ENCODE measurements at regions not wholly inside any gene's neighbourhood (a gene's known extent, or its start where the extent isn't known, plus 50 kb on each side); places are given as distances from the start of the nearest gene placed in this dataset.

GRCh38 chr2:107585851-107586250, 240.8 kb upstream of the RGPD4 start:
- DNase-seq: no peak

GRCh38 chr2:107588181-107588580, 238.5 kb upstream of the RGPD4 start:
- DNase-seq: no peak

- peak; percentile 31 for DNase-seq
Measured at GRCh38 chr2:107589079-107589491, 237.6 kb upstream of the RGPD4 start.

GRCh38 chr2:107591561-107592279, 235.0 kb upstream of the RGPD4 start:
- no peak for DNase-seq

GRCh38 chr2:107592280-107592624, 234.4 kb upstream of the RGPD4 start:
- DNase-seq: no peak

GRCh38 chr2:107595285-107595684, 231.4 kb upstream of the RGPD4 start:
- no peak for DNase-seq

GRCh38 chr2:107595749-107596148, 230.9 kb upstream of the RGPD4 start:
- DNase-seq: no peak

- DNase-seq: no peak
Measured at GRCh38 chr2:107597507-107597906, 229.2 kb upstream of the RGPD4 start.

- no peak for DNase-seq
Measured at GRCh38 chr2:107602801-107603200, 223.9 kb upstream of the RGPD4 start.

GRCh38 chr2:107607054-107607453, 219.6 kb upstream of the RGPD4 start:
- no peak for DNase-seq

- no peak for DNase-seq
Measured at GRCh38 chr2:107607473-107607872, 219.2 kb upstream of the RGPD4 start.

GRCh38 chr2:107615039-107615438, 211.7 kb upstream of the RGPD4 start:
- DNase-seq: no peak

- no peak for DNase-seq
Measured at GRCh38 chr2:107618769-107619168, 207.9 kb upstream of the RGPD4 start.

GRCh38 chr2:107621186-107622165, 205.2 kb upstream of the RGPD4 start:
- no peak for DNase-seq

- DNase-seq: no peak
Measured at GRCh38 chr2:107622741-107623310, 203.9 kb upstream of the RGPD4 start.

- DNase-seq: no peak
Measured at GRCh38 chr2:107625982-107626381, 200.7 kb upstream of the RGPD4 start.

- DNase-seq: no peak
Measured at GRCh38 chr2:107627164-107627563, 199.5 kb upstream of the RGPD4 start.

GRCh38 chr2:107627926-107628325, 198.8 kb upstream of the RGPD4 start:
- DNase-seq: no peak

- DNase-seq: no peak
Measured at GRCh38 chr2:107633580-107634147, 193.0 kb upstream of the RGPD4 start.

- DNase-seq: no peak
Measured at GRCh38 chr2:107634172-107634571, 192.5 kb upstream of the RGPD4 start.

GRCh38 chr2:107635883-107636282, 190.8 kb upstream of the RGPD4 start:
- DNase-seq: no peak

GRCh38 chr2:107645586-107645985, 181.1 kb upstream of the RGPD4 start:
- DNase-seq: no peak

GRCh38 chr2:107648781-107649404, 177.8 kb upstream of the RGPD4 start:
- no peak for DNase-seq

All from NCI-H2029 (cell line).